AG04449 (cell line): ENCODE measurements at regions not wholly inside any gene's neighbourhood (a gene's known extent, or its start where the extent isn't known, plus 50 kb on each side); places are given as distances from the start of the nearest gene placed in this dataset.

Experiments
- CTCF ChIA-PET: fragments of 350-600 bp; formaldehyde crosslinking; extraction: SDS; loops from one replicate; lab custom pipeline; 2021; ENCODE audit warnings: antibody characterized with exemption; lab: Yijun Ruan, JAX
- POLR2A ChIA-PET: fragments of 400-600, 350-600 bp; formaldehyde crosslinking; extraction: SDS; loops from one replicate; lab custom pipeline; 2020; ENCODE audit warnings: antibody characterized with exemption, inconsistent platforms; lab: Yijun Ruan, JAX
- DNase-seq: peaks from one replicate; pipeline ENCODE4 v3.0.0-alpha.2; 2010; ENCODE audit warnings: low read depth, low spot score
- H3K4me3 ChIP-seq: 2 replicates; pipeline ENCODE4 v1.5.1; 2011; ENCODE audit warnings: low read depth, mild to moderate bottlenecking, control low read depth, low read length
- TF ChIP-seq, protein P1 (sequence below): IDR thresholded peaks from one replicate; pipeline ENCODE4 v1.5.1; 2011; ENCODE audit warnings: mild to moderate bottlenecking, moderate library complexity, low read length, control low read depth, inconsistent platforms; ENCODE audit not compliant: insufficient read depth; ENCODE audit errors: missing control alignments

- CTCF ChIA-PET: interaction anchor here (0.8 to 15.4 kb wide), 4 partner anchors 13 to 768 kb away, joined by 3 to 239 read pairs (median 3); no protein-coding TSS in a partner anchor
- TF ChIP-seq, protein P1, sequence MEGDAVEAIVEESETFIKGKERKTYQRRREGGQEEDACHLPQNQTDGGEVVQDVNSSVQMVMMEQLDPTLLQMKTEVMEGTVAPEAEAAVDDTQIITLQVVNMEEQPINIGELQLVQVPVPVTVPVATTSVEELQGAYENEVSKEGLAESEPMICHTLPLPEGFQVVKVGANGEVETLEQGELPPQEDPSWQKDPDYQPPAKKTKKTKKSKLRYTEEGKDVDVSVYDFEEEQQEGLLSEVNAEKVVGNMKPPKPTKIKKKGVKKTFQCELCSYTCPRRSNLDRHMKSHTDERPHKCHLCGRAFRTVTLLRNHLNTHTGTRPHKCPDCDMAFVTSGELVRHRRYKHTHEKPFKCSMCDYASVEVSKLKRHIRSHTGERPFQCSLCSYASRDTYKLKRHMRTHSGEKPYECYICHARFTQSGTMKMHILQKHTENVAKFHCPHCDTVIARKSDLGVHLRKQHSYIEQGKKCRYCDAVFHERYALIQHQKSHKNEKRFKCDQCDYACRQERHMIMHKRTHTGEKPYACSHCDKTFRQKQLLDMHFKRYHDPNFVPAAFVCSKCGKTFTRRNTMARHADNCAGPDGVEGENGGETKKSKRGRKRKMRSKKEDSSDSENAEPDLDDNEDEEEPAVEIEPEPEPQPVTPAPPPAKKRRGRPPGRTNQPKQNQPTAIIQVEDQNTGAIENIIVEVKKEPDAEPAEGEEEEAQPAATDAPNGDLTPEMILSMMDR: no peak
- POLR2A ChIA-PET: interaction anchor here (1.3 kb wide), 1 partner anchor 218 kb away, joined by 5 read pairs; no protein-coding TSS in a partner anchor
- DNase-seq: no peak
- no peak overlapping the region for H3K4me3 ChIP-seq
Measured at GRCh38 chr9:18260521-18260920, 213.4 kb upstream of the ADAMTSL1 start.

DNA sequence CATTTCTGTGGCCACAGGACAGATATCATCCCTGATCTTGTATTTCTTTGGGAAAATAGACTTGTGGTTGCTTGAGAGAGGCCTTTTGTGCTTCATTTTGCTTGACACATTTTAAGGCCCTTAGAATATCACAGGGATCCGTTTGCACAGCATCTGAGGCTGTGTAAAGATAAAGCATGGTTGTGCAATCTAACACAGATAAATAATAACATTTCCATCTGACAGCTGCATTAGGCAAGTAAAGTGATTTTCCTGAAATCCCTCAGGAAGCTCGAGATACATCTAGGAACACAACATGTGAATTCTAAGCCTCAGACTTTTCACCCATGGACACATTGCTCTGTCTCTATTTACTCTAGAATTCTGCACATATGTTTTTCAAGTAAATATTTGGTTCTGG is 212.8 kb upstream of the ADAMTSL1 start:
- ChIA-PET POLR2A (interaction anchor here (1.3 kb wide), 1 partner anchor 217 kb away, joined by 5 read pairs; no protein-coding TSS in a partner anchor), CTCF (interaction anchor here (0.6 to 15.4 kb wide), 3 partner anchors 182 to 767 kb away, joined by 3 to 239 read pairs (median 3); no protein-coding TSS in a partner anchor)
- DNase-seq: no peak
- H3K4me3 ChIP-seq: no peak overlapping the region
- TF ChIP-seq, protein P1: no peak

DNA sequence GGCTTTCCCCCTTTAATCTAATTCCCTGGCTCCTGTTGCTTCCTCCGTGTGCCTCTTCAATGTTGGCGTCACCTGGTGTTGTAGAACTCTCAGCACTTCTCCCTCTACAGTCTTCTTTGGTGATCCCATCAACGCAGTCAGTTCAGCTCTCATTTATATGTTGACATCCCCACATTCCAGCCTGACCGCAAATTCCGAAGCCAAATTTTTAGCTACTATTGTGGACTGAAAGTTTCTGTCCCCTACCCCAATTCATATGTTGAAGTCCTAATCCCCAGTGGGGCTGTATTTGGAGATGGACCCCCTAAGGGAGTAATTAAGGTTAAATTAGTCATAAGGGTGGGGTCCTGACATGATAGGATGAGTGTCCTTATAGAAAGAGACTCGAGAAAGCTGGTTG is 210.6 kb upstream of the ADAMTSL1 start:
- no peak overlapping the region for H3K4me3 ChIP-seq
- TF ChIP-seq, protein P1: no peak
- POLR2A ChIA-PET: no interaction called here
- CTCF ChIA-PET: interaction anchor here (1.0 to 4.4 kb wide), 3 partner anchors 9 to 749 kb away, joined by 4 to 56 read pairs (median 7); no protein-coding TSS in a partner anchor
- no peak for DNase-seq

GRCh38 chr9:18268381-18268780 is 205.6 kb upstream of the ADAMTSL1 start:
- TF ChIP-seq, protein P1: no peak
- DNase-seq: no peak
- POLR2A ChIA-PET: no interaction called here
- CTCF ChIA-PET: interaction anchor here (2.6 kb wide), 1 partner anchor 174 kb away, joined by 7 read pairs; no protein-coding TSS in a partner anchor
- H3K4me3 ChIP-seq: no peak overlapping the region

DNA sequence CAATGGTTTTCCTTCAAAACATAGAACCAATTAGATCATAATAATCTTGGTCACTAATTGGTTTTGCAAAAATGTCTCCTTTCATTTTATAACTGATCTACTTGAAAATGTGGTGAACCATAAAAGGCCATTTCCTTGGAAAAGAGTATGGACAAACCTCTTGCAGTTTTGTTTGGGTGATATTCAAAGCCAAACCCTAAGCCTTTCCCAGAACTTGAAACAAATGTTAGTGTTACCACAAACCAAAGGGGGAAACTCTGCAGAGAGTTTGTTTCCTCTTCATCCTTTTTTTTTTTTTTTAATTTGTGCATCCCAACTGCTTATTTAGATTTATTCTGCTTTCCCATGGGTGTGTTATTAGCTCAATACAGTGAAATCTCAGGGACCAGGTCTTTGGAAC is 204.4 kb upstream of the ADAMTSL1 start:
- ChIA-PET POLR2A (no interaction called here), CTCF (interaction anchor here (0.8 to 2.1 kb wide), 2 partner anchors 9 to 15 kb away, joined by 5 to 8 read pairs; no protein-coding TSS in a partner anchor)
- H3K4me3 ChIP-seq: no peak overlapping the region
- DNase-seq: no peak
- TF ChIP-seq, protein P1: no peak

DNA sequence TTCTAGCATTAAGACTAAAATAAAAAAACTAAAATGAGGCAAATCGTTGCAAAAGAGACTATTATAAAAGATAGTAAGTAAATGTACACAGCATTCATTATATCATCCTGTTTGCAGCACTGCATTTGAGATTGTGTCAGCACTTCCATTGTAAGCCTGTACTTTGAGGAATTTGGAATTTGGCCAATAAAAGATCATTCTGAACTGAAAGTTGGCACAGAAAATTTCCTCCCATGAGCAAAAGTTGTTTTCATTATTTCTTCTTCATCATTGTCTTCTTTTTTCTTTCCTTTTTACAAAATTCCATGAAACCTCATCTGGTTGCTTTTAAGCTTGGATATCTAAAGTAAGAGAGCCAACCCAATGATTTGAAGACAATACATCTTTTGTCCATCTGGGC is 199.3 kb upstream of the ADAMTSL1 start:
- TF ChIP-seq, protein P1: no peak
- no peak overlapping the region for H3K4me3 ChIP-seq
- no peak for DNase-seq
- ChIA-PET POLR2A (no interaction called here), CTCF (interaction anchor here (0.6 to 1.4 kb wide), 3 partner anchors 15 to 750 kb away, joined by 3 to 4 read pairs (median 3); no protein-coding TSS in a partner anchor)
